ENCODE measurements at regions not wholly inside any gene's neighbourhood (a gene's known extent, or its start where the extent isn't known, plus 50 kb on each side); places are given as distances from the start of the nearest gene placed in this dataset.

DNA sequence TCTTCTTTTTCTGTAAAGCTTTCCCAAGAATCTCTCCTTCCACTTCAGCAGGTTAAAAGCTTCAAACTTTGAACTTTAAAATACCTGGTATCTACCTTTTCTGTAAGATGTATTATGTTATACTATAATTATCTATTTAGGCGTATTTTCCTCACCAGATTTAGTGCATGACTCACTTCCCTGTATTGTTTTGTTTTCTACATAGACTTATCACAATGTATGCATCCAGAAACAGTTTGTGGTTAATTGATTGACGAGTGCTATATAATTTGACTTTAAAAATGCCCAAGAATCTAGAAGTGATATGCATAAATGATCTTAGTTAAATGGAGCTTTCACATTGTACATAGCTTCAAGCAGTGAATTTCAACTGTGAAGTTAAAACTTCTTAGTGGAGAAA is 473.9 kb upstream of the CDH2 start:
- no peaks in the 10 kb centered on the region for H3K79me2 ChIP-seq (ENCODE audit: insufficient read depth, low read length)
- TF ChIP-seq EZH2phosphoT487 (IDR thresholded peaks at IDR 0.05; ENCODE audit: borderline replicate concordance) = no peak
- TF ChIP-seq, protein P1, sequence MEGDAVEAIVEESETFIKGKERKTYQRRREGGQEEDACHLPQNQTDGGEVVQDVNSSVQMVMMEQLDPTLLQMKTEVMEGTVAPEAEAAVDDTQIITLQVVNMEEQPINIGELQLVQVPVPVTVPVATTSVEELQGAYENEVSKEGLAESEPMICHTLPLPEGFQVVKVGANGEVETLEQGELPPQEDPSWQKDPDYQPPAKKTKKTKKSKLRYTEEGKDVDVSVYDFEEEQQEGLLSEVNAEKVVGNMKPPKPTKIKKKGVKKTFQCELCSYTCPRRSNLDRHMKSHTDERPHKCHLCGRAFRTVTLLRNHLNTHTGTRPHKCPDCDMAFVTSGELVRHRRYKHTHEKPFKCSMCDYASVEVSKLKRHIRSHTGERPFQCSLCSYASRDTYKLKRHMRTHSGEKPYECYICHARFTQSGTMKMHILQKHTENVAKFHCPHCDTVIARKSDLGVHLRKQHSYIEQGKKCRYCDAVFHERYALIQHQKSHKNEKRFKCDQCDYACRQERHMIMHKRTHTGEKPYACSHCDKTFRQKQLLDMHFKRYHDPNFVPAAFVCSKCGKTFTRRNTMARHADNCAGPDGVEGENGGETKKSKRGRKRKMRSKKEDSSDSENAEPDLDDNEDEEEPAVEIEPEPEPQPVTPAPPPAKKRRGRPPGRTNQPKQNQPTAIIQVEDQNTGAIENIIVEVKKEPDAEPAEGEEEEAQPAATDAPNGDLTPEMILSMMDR (conservative IDR thresholded peaks at IDR 0.05; ENCODE audit: low read length) = no peak
- H3K4me1 ChIP-seq (ENCODE audit: insufficient read depth, low read length, poor library complexity, severe bottlenecking) = no peaks in the 10 kb centered on the region
- no peaks in the 10 kb centered on the region for H4K20me1 ChIP-seq (ENCODE audit: insufficient read depth, low read length, poor library complexity, severe bottlenecking)
- no peaks in the 10 kb centered on the region for H3K36me3 ChIP-seq (ENCODE audit: insufficient read depth, low read length)
- no peak overlapping the region for H2AFZ ChIP-seq (ENCODE audit: low read length)
- no peaks in the 10 kb centered on the region; the same call in 1 of the 2 replicates for H3K9me3 ChIP-seq (ENCODE audit: insufficient read depth, low read depth, low read length)
- H3K4me2 ChIP-seq (ENCODE audit: low read depth, low read length, poor library complexity, severe bottlenecking) = no peak overlapping the region
- H3K9ac ChIP-seq (ENCODE audit: low read depth, low read length, poor library complexity, severe bottlenecking) = no peak overlapping the region
- H3F3A ChIP-seq (ENCODE audit: low read depth) = no peaks in the 10 kb centered on the region
- H3K27me3 ChIP-seq (ENCODE audit: insufficient read depth, low read length, poor library complexity, severe bottlenecking) = no peaks in the 10 kb centered on the region
- H3K9me2 ChIP-seq (replicated peaks; ENCODE audit: low read depth, low read length) = no peaks in the 10 kb centered on the region
- no peak overlapping the region for H3K4me3 ChIP-seq (ENCODE audit: low read length, poor library complexity, severe bottlenecking)

GRCh38 chr18:28647961-28648360 is 471.0 kb upstream of the CDH2 start:
- TF ChIP-seq, protein P1 (conservative IDR thresholded peaks at IDR 0.05; ENCODE audit: low read length) = no peak
- no peak for TF ChIP-seq EZH2phosphoT487 (IDR thresholded peaks at IDR 0.05; ENCODE audit: borderline replicate concordance)

GRCh38 chr18:28637897-28638296 is 461.0 kb upstream of the CDH2 start:
- no peaks in the 10 kb centered on the region for H3K79me2 ChIP-seq (ENCODE audit: insufficient read depth, low read length)
- TF ChIP-seq, protein P1 (conservative IDR thresholded peaks at IDR 0.05; ENCODE audit: low read length) = no peak
- TF ChIP-seq EZH2phosphoT487 (IDR thresholded peaks at IDR 0.05; ENCODE audit: borderline replicate concordance) = no peak
- H3K9ac ChIP-seq (ENCODE audit: low read depth, low read length, poor library complexity, severe bottlenecking) = no peak overlapping the region
- H3K4me2 ChIP-seq (ENCODE audit: low read depth, low read length, poor library complexity, severe bottlenecking) = no peak overlapping the region
- H3K9me2 ChIP-seq (replicated peaks; ENCODE audit: low read depth, low read length) = no peaks in the 10 kb centered on the region
- no peaks in the 10 kb centered on the region for H4K20me1 ChIP-seq (ENCODE audit: insufficient read depth, low read length, poor library complexity, severe bottlenecking)
- H2AFZ ChIP-seq (ENCODE audit: low read length) = no peak overlapping the region
- no peaks in the 10 kb centered on the region; the same call in 1 of the 2 replicates for H3K9me3 ChIP-seq (ENCODE audit: insufficient read depth, low read depth, low read length)
- H3K27me3 ChIP-seq (ENCODE audit: insufficient read depth, low read length, poor library complexity, severe bottlenecking) = no peaks in the 10 kb centered on the region
- no peak overlapping the region for H3K4me3 ChIP-seq (ENCODE audit: low read length, poor library complexity, severe bottlenecking)
- no peaks in the 10 kb centered on the region for H3K36me3 ChIP-seq (ENCODE audit: insufficient read depth, low read length)
- no peaks in the 10 kb centered on the region for H3K4me1 ChIP-seq (ENCODE audit: insufficient read depth, low read length, poor library complexity, severe bottlenecking)
- H3F3A ChIP-seq (ENCODE audit: low read depth) = no peaks in the 10 kb centered on the region

More at GRCh38 chr18:28647961-28648360, 471.0 kb upstream of the CDH2 start:
- Histone ChIP-seq H3K4me1 (ENCODE audit: insufficient read depth, low read length, poor library complexity, severe bottlenecking) (no peaks in the 10 kb centered on the region), H3K27me3 (ENCODE audit: insufficient read depth, low read length, poor library complexity, severe bottlenecking) (no peaks in the 10 kb centered on the region), H3K9me3 (ENCODE audit: insufficient read depth, low read depth, low read length) (no peaks in the 10 kb centered on the region; the same call in 1 of the 2 replicates), H4K20me1 (ENCODE audit: insufficient read depth, low read length, poor library complexity, severe bottlenecking) (no peaks in the 10 kb centered on the region), H3K4me2 (ENCODE audit: low read depth, low read length, poor library complexity, severe bottlenecking) (no peak overlapping the region), H3K79me2 (ENCODE audit: insufficient read depth, low read length) (no peaks in the 10 kb centered on the region), H2AFZ (ENCODE audit: low read length) (no peak overlapping the region), H3F3A (ENCODE audit: low read depth) (no peaks in the 10 kb centered on the region), H3K9me2 (replicated peaks; ENCODE audit: low read depth, low read length) (no peaks in the 10 kb centered on the region), H3K36me3 (ENCODE audit: insufficient read depth, low read length) (no peaks in the 10 kb centered on the region), H3K4me3 (ENCODE audit: low read length, poor library complexity, severe bottlenecking) (no peak overlapping the region), H3K9ac (ENCODE audit: low read depth, low read length, poor library complexity, severe bottlenecking) (no peak overlapping the region)
